HCT116 (cell line): ENCODE measurements at regions not wholly inside any gene's neighbourhood (a gene's known extent, or its start where the extent isn't known, plus 50 kb on each side); places are given as distances from the start of the nearest gene placed in this dataset.

Source experiments
- ATAC-seq: fragments of 200-7000 bp; cut with Tn5 transposase; 2 replicates; pipeline ENCODE4 v1.9.1; 2020; ENCODE audit warnings: mild to moderate bottlenecking, moderate library complexity
- BruUV-seq: library from RNA; stranded (reverse); fragments of 400-500 nt; replicated peaks from 2 replicates; lab custom pipeline; 2021; lab: Mats Ljungman, UMichigan
- CTCF ChIA-PET: fragments of 300-600 bp; sonication (Branson Sonifier 250); formaldehyde crosslinking; loops from one replicate; lab custom pipeline; 2021; ENCODE audit warnings: antibody characterized with exemption; lab: Charles Lee
- POLR2A ChIA-PET: fragments of 300-600, 350-600 bp; sonication (Branson Sonifier 250); formaldehyde crosslinking; loops from one replicate; lab custom pipeline; 2021; ENCODE audit warnings: antibody characterized with exemption; lab: Charles Lee
- RAD21 ChIA-PET, 2 experiments: fragments of 300-600 bp; sonication (Branson Sonifier 250); formaldehyde crosslinking; loops; one replicate each; lab custom pipeline; 2023; ENCODE audit warnings: low total read pairs in 2 of 2; ENCODE audit not compliant: uncharacterized antibody in 2 of 2, unreplicated experiment in 2 of 2, low non-redundant PET in 1 of 2; lab: Charles Lee
- DNase-seq: peaks from one replicate; pipeline ENCODE4 v3.0.0-alpha.2; 2010; ENCODE audit warnings: low read depth, low spot score
- H2AFZ ChIP-seq: fragments of 200-600 bp; shearing (Covaris generic), sonication (generic); 2 replicates; pipeline ENCODE4 v1.6.1; 2017; ENCODE audit warnings: low read depth, mixed run types, mixed read lengths, antibody characterized with exemption, low read length; ENCODE audit not compliant: poor library complexity, severe bottlenecking
- H3K27ac ChIP-seq: 2 replicates; pipeline ENCODE4 v1.5.1; 2012; ENCODE audit warnings: low read depth, low read length
- H3K27me3 ChIP-seq: fragments of 200-600 bp; sonication (generic); 2 replicates; pipeline ENCODE4 v1.6.1; 2016; ENCODE audit warnings: mixed run types, low read length, mixed read lengths; ENCODE audit not compliant: insufficient read depth
- H3K36me3 ChIP-seq, 2 experiments: fragments of 200-500 bp in 1 of 2; fragments of 200-600 bp in 1 of 2; sonication (Bioruptor generic) in 1 of 2; sonication (generic) in 1 of 2; 2 replicates each; pipeline versions ENCODE4 v1.5.1 to v1.6.1; 2014 to 2016; ENCODE audit warnings: low read length in 2 of 2, inconsistent platforms in 1 of 2, mixed read lengths in 1 of 2, mixed run types in 1 of 2; ENCODE audit not compliant: insufficient read depth in 2 of 2, control insufficient read depth in 1 of 2
- H3K4me1 ChIP-seq, 2 experiments: fragments of 200-600 bp in 1 of 2; sonication (generic) in 1 of 2; 2 replicates each; pipeline versions ENCODE4 v1.5.1 to v1.6.1; 2012 to 2017; ENCODE audit warnings: low read length in 2 of 2, inconsistent platforms in 1 of 2, mild to moderate bottlenecking in 1 of 2, mixed read lengths in 1 of 2, mixed run types in 1 of 2, moderate library complexity in 1 of 2; ENCODE audit not compliant: insufficient read depth in 2 of 2, control insufficient read depth in 1 of 2
- H3K4me2 ChIP-seq: fragments of 200-600 bp; sonication (generic); 2 replicates; pipeline ENCODE4 v1.6.1; 2017; ENCODE audit warnings: mixed run types, low read length, mixed read lengths
- H3K4me3 ChIP-seq, 2 experiments: fragments of 200-600 bp in 1 of 2; sonication (generic) in 1 of 2; replicated peaks in 1 of 2; 2 replicates each; pipeline ENCODE4 v1.5.1; 2011 to 2016; ENCODE audit warnings: low read length in 2 of 2, control low read depth in 1 of 2, low read depth in 1 of 2, mild to moderate bottlenecking in 1 of 2, mixed read lengths in 1 of 2, mixed run types in 1 of 2
- H3K79me2 ChIP-seq: fragments of 200-600 bp; sonication (generic); 2 replicates; pipeline ENCODE4 v1.6.1; 2017; ENCODE audit warnings: mild to moderate bottlenecking, mixed run types, low read length, moderate library complexity, mixed read lengths; ENCODE audit not compliant: insufficient read depth
- H3K9ac ChIP-seq: fragments of 200-600 bp; sonication (generic); 2 replicates; pipeline ENCODE4 v1.6.1; 2016; ENCODE audit warnings: low read length, mixed read lengths
- H3K9me2 ChIP-seq: fragments of 200-600 bp; sonication (generic), shearing (Covaris generic); 2 replicates; pipeline ENCODE4 v1.6.1; 2017; ENCODE audit warnings: mixed run types, mild to moderate bottlenecking, moderate library complexity; ENCODE audit not compliant: insufficient read depth
- H3K9me3 ChIP-seq, 2 experiments: fragments of 200-500 bp in 1 of 2; fragments of 200-600 bp in 1 of 2; sonication (Bioruptor generic) in 1 of 2; sonication (generic) in 1 of 2; 2 replicates each; pipeline ENCODE4 v1.6.1; 2014 to 2017; ENCODE audit warnings: low read length in 2 of 2, mixed read lengths in 2 of 2, inconsistent platforms in 1 of 2, low read depth in 1 of 2, mild to moderate bottlenecking in 1 of 2, mixed run types in 1 of 2, moderate library complexity in 1 of 2; ENCODE audit not compliant: control insufficient read depth in 1 of 2, insufficient read depth in 1 of 2
- H4K20me1 ChIP-seq: fragments of 200-600 bp; sonication (generic), shearing (Covaris generic); 2 replicates; pipeline ENCODE4 v1.6.1; 2017; ENCODE audit warnings: mixed run types, mild to moderate bottlenecking, moderate library complexity; ENCODE audit not compliant: insufficient read depth
- CEBPB ChIP-seq: IDR thresholded peaks from 2 replicates; pipeline ENCODE4 v1.6.1; 2012; ENCODE audit warnings: low read depth
- EZH2phosphoT487 ChIP-seq: fragments of 200-600 bp; IDR thresholded peaks from 2 replicates; pipeline ENCODE4 v1.6.1; 2018; ENCODE audit warnings: antibody characterized with exemption, borderline replicate concordance
- JUND ChIP-seq: IDR thresholded peaks from 2 replicates; pipeline ENCODE4 v1.6.1; 2012
- intact Hi-C: fragments of 100-400 bp; cut with micrococcal nuclease; formaldehyde crosslinking; loops from 2 replicates; pipeline ENCODE4 v1.10.0; 2022

- intact Hi-C loops: no loop called here
- BruUV-seq: no TSS peak
- Histone ChIP-seq H3K36me3 (no peaks in the 10 kb centered on the region), H2AFZ (no peak overlapping the region), H3K27me3 (no peaks in the 10 kb centered on the region)
- TF ChIP-seq JUND (no peak), EZH2phosphoT487 (no peak)
- TF ChIP-seq, all 23 proteins: peak for 0
- Histone ChIP-seq H3K4me3 (no peak overlapping the region), H3K4me2 (no peak overlapping the region), H4K20me1 (no peaks in the 10 kb centered on the region), H3K4me1 (no peaks in the 10 kb centered on the region), H3K9ac (no peak overlapping the region), H3K27ac (no peak overlapping the region), H3K9me2 (no peaks in the 10 kb centered on the region), H3K79me2 (no peaks in the 10 kb centered on the region), H3K9me3 (no peaks in the 10 kb centered on the region)
- DNase-seq (no peak), ATAC-seq (no peak)
- CTCF ChIA-PET: no interaction called here
- RAD21 ChIA-PET: no interaction called here
- POLR2A ChIA-PET: no interaction called here
These were observed 1920.3 kb downstream of the SUCLG1 start for GRCh38 chr2:82538590-82539279.

GRCh38 chr2:82528288-82528687, 1930.8 kb downstream of the SUCLG1 start:
- Histone ChIP-seq H3K27me3 (no peaks in the 10 kb centered on the region), H2AFZ (no peak overlapping the region), H3K4me2 (no peak overlapping the region), H3K9ac (no peak overlapping the region), H3K4me1 (no peaks in the 10 kb centered on the region), H3K27ac (no peak overlapping the region), H3K4me3 (no peak overlapping the region), H3K79me2 (no peaks in the 10 kb centered on the region), H3K36me3 (no peaks in the 10 kb centered on the region), H3K9me2 (no peaks in the 10 kb centered on the region), H3K9me3 (no peaks in the 10 kb centered on the region), H4K20me1 (no peaks in the 10 kb centered on the region)
- ChIA-PET POLR2A (no interaction called here), RAD21 (no interaction called here), CTCF (no interaction called here)
- TF ChIP-seq CEBPB: no peak
- TF ChIP-seq JUND: no peak
- intact Hi-C loops: no loop called here
- BruUV-seq: no TSS peak
- no peak for DNase-seq
- ATAC-seq: no peak
